ENCODE measurements at regions not wholly inside any gene's neighbourhood (a gene's known extent, or its start where the extent isn't known, plus 50 kb on each side); places are given as distances from the start of the nearest gene placed in this dataset.

- no peak for DNase-seq
- Mint-ChIP-seq H3K36me3 (ENCODE audit: low read depth) (no peaks in the 10 kb centered on the region), H3K27me3 (ENCODE audit: low read depth, poor library complexity) (peaks cover 19% of the 10 kb centered on the region), H3K9me3 (no peaks in the 10 kb centered on the region), H3K4me3 (no peak overlapping the region), H3K27ac (no peak overlapping the region), H3K4me1 (peaks cover 8% of the 10 kb centered on the region)
- TF ChIP-seq, protein P1, sequence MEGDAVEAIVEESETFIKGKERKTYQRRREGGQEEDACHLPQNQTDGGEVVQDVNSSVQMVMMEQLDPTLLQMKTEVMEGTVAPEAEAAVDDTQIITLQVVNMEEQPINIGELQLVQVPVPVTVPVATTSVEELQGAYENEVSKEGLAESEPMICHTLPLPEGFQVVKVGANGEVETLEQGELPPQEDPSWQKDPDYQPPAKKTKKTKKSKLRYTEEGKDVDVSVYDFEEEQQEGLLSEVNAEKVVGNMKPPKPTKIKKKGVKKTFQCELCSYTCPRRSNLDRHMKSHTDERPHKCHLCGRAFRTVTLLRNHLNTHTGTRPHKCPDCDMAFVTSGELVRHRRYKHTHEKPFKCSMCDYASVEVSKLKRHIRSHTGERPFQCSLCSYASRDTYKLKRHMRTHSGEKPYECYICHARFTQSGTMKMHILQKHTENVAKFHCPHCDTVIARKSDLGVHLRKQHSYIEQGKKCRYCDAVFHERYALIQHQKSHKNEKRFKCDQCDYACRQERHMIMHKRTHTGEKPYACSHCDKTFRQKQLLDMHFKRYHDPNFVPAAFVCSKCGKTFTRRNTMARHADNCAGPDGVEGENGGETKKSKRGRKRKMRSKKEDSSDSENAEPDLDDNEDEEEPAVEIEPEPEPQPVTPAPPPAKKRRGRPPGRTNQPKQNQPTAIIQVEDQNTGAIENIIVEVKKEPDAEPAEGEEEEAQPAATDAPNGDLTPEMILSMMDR (IDR thresholded peaks at IDR 0.05) = no peak
Measured at GRCh38 chr10:128998101-128998805, 468.8 kb upstream of the MGMT start.

DNA sequence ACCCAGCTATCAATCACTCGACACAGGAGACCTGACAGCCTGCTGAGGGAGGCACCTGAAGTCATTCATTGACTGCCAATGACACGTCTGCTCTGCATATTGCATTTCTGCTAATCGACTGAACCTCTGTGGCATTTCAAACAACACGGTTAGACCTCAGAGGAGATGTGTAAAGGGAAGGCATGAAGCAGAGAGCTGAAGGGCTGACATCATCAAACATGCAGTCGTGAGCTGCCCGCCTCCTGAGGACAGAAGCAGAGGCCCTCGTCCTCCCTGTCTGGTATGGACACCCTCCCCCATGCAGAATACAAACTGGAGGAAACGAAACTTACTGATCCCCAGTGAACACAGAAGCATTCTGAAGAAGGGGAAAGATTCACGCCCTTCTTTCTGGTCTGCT lies 462.6 kb upstream of the MGMT start:
- no peaks in the 10 kb centered on the region for H3K36me3 Mint-ChIP-seq (ENCODE audit: low read depth)
- no peaks in the 10 kb centered on the region for H3K4me1 Mint-ChIP-seq
- no peak overlapping the region for H3K27ac Mint-ChIP-seq
- H3K4me3 Mint-ChIP-seq = no peak overlapping the region
- DNase-seq = no peak
- TF ChIP-seq, protein P1 (IDR thresholded peaks at IDR 0.05) = no peak
- peaks cover 10% of the 10 kb centered on the region for H3K27me3 Mint-ChIP-seq (ENCODE audit: low read depth, poor library complexity)
- peaks cover 16% of the 10 kb centered on the region for H3K9me3 Mint-ChIP-seq

GRCh38 chr10:129005080-129005479 lies 462.0 kb upstream of the MGMT start:
- H3K27me3 Mint-ChIP-seq (ENCODE audit: low read depth, poor library complexity) = peaks cover 10% of the 10 kb centered on the region
- no peak for DNase-seq
- peaks cover 19% of the 10 kb centered on the region for H3K9me3 Mint-ChIP-seq
- no peak overlapping the region for H3K4me3 Mint-ChIP-seq
- H3K36me3 Mint-ChIP-seq (ENCODE audit: low read depth) = no peaks in the 10 kb centered on the region
- no peaks in the 10 kb centered on the region for H3K4me1 Mint-ChIP-seq
- TF ChIP-seq, protein P1 (IDR thresholded peaks at IDR 0.05) = no peak
- no peak overlapping the region for H3K27ac Mint-ChIP-seq

DNA sequence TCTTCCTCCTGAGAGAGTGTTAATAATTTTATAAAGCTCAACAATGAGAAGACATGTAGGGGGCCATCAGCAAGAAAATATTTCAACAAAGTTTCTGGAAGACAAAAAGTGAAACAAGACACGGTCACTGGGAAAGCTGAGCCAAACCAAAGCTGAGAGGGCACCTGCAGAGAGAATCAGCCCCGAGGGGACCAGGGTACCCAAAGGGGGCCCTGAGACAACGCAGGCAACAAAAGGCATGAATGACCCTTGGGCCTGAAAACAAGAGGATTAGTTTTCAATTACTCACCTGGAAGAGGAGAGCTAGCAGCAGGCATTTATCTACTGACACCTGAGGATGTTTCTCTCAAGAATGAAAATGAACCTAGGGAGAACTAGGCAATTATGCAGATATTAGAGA lies 461.2 kb upstream of the MGMT start:
- Mint-ChIP-seq H3K27ac (no peak overlapping the region), H3K4me1 (no peaks in the 10 kb centered on the region), H3K9me3 (peaks cover 19% of the 10 kb centered on the region), H3K36me3 (ENCODE audit: low read depth) (no peaks in the 10 kb centered on the region), H3K27me3 (ENCODE audit: low read depth, poor library complexity) (peaks cover 6% of the 10 kb centered on the region), H3K4me3 (no peak overlapping the region)
- TF ChIP-seq, protein P1 (IDR thresholded peaks at IDR 0.05) = no peak
- DNase-seq = no peak

GRCh38 chr10:129018511-129018910 lies 448.5 kb upstream of the MGMT start:
- Mint-ChIP-seq H3K27ac (no peak overlapping the region), H3K36me3 (ENCODE audit: low read depth) (no peaks in the 10 kb centered on the region), H3K4me1 (peaks cover 37% of the 10 kb centered on the region), H3K4me3 (no peak overlapping the region), H3K27me3 (ENCODE audit: low read depth, poor library complexity) (peaks cover 16% of the 10 kb centered on the region), H3K9me3 (no peaks in the 10 kb centered on the region)
- DNase-seq = no peak
- TF ChIP-seq, protein P1 (IDR thresholded peaks at IDR 0.05) = no peak
